ENCODE measurements at regions not wholly inside any gene's neighbourhood (a gene's known extent, or its start where the extent isn't known, plus 50 kb on each side); places are given as distances from the start of the nearest gene placed in this dataset.

DNA sequence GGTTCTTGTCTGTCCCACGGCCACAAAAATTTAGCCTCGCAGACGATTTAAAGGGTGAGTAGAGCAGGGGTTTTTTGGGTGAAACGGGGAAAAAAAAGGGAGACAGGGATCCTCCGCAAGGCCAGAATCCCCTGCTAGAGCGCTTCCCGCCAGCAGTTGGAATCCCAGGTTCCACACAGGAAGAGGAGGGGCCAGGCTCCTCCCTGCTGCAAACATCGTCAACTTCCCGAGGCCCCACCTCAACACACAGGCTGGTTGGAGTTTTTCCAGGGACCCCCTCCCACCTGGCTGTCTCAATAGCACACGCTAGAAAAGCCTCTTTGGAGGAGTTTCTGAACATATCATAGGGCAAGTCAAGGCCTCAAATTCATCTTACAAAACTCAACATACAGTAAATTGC is 112.7 kb downstream of the MTERF1 start:
- Histone ChIP-seq H3K27me3 (ENCODE audit: control insufficient read depth, insufficient read depth, low read length) (no peaks in the 10 kb centered on the region), H3K4me3 (ENCODE audit: low read depth, low read length) (no peak overlapping the region), H2AFZ (no peak overlapping the region), H3K9me3 (ENCODE audit: control insufficient read depth, low read length) (no peaks in the 10 kb centered on the region), H3K36me3 (ENCODE audit: control insufficient read depth, insufficient read depth, low read length) (no peaks in the 10 kb centered on the region), H3K4me1 (no peaks in the 10 kb centered on the region), H3K27ac (no peak overlapping the region), H3K79me2 (no peaks in the 10 kb centered on the region), H3K9ac (no peak overlapping the region), H3K4me2 (ENCODE audit: low read length) (no peak overlapping the region)
- TF ChIP-seq, protein P1, sequence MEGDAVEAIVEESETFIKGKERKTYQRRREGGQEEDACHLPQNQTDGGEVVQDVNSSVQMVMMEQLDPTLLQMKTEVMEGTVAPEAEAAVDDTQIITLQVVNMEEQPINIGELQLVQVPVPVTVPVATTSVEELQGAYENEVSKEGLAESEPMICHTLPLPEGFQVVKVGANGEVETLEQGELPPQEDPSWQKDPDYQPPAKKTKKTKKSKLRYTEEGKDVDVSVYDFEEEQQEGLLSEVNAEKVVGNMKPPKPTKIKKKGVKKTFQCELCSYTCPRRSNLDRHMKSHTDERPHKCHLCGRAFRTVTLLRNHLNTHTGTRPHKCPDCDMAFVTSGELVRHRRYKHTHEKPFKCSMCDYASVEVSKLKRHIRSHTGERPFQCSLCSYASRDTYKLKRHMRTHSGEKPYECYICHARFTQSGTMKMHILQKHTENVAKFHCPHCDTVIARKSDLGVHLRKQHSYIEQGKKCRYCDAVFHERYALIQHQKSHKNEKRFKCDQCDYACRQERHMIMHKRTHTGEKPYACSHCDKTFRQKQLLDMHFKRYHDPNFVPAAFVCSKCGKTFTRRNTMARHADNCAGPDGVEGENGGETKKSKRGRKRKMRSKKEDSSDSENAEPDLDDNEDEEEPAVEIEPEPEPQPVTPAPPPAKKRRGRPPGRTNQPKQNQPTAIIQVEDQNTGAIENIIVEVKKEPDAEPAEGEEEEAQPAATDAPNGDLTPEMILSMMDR (IDR thresholded peaks at IDR 0.05), result no peak

DNA sequence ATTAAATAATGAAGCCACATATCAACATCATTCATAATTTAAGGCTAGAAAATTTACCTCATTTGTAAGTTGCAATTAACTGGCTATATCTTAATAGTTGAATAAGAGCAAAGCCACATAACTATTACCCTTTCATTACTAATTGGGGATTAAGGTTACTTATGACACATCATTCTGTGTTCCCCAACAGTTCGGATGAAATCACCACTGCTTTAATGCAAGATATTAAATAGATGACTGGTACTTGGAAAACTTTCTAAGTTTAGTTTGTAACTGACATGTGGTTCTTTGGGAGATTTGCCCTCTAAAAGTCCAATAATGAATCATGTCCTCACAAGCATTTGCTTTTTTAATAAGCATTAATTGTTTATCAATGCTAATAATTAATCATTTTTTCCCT is 109.1 kb downstream of the MTERF1 start:
- Histone ChIP-seq H3K4me1 (no peaks in the 10 kb centered on the region), H3K27ac (no peak overlapping the region), H2AFZ (no peak overlapping the region), H3K36me3 (ENCODE audit: control insufficient read depth, insufficient read depth, low read length) (no peaks in the 10 kb centered on the region), H3K79me2 (no peaks in the 10 kb centered on the region), H3K9ac (no peak overlapping the region), H3K4me2 (ENCODE audit: low read length) (no peak overlapping the region), H3K4me3 (ENCODE audit: low read depth, low read length) (no peak overlapping the region), H3K27me3 (ENCODE audit: control insufficient read depth, insufficient read depth, low read length) (no peaks in the 10 kb centered on the region), H3K9me3 (ENCODE audit: control insufficient read depth, low read length) (no peaks in the 10 kb centered on the region)
- TF ChIP-seq, protein P1 (IDR thresholded peaks at IDR 0.05), result no peak

DNA sequence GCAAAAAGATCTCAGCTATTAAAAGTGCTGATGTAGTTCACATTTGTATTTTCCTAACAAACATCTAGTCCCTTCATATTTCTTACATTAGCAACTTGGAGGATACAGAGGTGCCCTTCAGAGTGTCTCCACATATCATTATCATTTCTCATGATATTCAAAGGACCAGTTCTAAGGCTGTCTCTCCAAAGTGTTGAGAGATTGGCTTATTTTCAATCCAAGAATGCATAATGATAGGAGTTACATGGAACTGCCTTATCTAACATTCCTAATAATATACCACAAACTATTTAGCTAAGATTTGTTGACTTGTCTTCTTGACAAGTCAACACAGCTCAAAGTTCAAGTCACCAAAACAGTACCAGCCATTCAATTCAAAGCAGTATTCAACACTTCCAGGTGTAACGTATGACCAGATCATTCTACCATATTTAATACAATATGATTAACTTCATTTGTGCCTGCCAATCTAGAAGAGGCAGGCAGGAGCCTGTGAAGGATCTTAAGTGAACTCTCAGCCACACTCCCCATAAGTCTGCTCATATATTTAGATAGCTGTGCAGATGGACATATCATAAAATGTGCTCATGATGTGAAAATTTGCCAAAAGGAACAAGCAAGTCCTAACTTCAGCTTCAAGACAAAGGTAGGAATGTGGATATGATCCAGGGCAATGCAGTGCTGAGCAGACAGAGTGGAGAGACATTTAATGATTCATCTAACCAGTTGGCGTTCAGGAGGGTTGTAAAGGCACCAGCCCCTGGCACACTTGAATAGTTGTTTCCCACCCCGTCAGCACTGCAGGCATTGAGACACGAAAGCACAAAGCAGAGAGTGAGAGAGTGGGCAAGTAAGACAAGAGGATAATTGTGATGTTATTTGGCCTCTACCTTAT is 108.3 kb downstream of the MTERF1 start:
- TF ChIP-seq, protein P1 (IDR thresholded peaks at IDR 0.05), result no peak
- no peaks in the 10 kb centered on the region for H3K27me3 ChIP-seq (ENCODE audit: control insufficient read depth, insufficient read depth, low read length)
- H2AFZ ChIP-seq, result no peak overlapping the region

DNA sequence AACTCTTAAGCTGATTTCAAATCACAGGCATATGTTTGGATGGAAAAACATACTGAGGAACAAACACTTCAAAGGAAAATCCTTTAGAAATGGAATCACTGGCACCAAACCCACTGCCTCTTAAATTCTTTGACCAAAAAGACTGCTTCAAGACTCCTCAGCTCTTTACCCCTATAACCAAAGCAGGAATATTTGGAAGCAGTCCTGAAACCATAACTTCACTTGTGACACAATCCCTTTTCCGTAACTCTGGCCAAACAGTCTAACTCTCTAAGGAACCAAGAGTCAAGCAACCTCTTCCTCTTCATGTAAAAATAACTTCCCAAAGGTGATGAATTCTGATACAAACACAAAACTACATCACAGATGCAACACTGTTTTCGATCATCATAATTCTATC is 104.3 kb downstream of the MTERF1 start:
- no peaks in the 10 kb centered on the region for H3K27me3 ChIP-seq (ENCODE audit: control insufficient read depth, insufficient read depth, low read length)
- no peak overlapping the region for H3K9ac ChIP-seq
- H3K4me3 ChIP-seq (ENCODE audit: low read depth, low read length), result no peak overlapping the region
- no peak overlapping the region for H3K4me2 ChIP-seq (ENCODE audit: low read length)
- H3K36me3 ChIP-seq (ENCODE audit: control insufficient read depth, insufficient read depth, low read length), result no peaks in the 10 kb centered on the region
- no peaks in the 10 kb centered on the region for H3K4me1 ChIP-seq
- TF ChIP-seq, protein P1 (IDR thresholded peaks at IDR 0.05), result no peak
- no peaks in the 10 kb centered on the region for H3K9me3 ChIP-seq (ENCODE audit: control insufficient read depth, low read length)
- no peaks in the 10 kb centered on the region for H3K79me2 ChIP-seq
- H3K27ac ChIP-seq, result no peak overlapping the region
- H2AFZ ChIP-seq, result no peak overlapping the region

More for the DNA sequence above, 108.3 kb downstream of the MTERF1 start:
- Histone ChIP-seq H3K36me3 (ENCODE audit: control insufficient read depth, insufficient read depth, low read length) (no peaks in the 10 kb centered on the region), H3K4me2 (ENCODE audit: low read length) (no peak overlapping the region), H3K79me2 (no peaks in the 10 kb centered on the region), H3K27ac (no peak overlapping the region), H3K9me3 (ENCODE audit: control insufficient read depth, low read length) (no peaks in the 10 kb centered on the region), H3K4me1 (no peaks in the 10 kb centered on the region), H3K4me3 (ENCODE audit: low read depth, low read length) (no peak overlapping the region), H3K9ac (no peak overlapping the region)

DNA sequence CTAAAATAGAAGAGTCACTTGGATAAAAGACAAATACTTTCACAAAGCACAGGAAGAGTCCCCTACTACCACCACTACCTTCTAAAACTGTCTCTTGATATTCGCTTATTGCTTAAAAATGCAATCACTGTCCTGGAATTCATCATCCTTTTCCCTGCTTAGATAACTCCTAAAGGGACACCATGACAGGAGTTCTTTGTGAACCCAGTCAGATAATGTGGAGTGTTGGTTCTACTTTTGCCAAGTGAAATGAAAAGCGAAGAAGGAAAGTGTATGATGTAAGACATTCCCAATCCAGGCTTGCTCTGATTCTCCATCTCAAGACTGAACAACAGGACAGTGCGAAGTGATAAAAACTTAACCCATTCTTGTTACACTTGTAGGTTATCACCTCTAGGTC is 103.0 kb downstream of the MTERF1 start:
- TF ChIP-seq, protein P1 (IDR thresholded peaks at IDR 0.05), result no peak
- no peaks in the 10 kb centered on the region for H3K79me2 ChIP-seq
- no peaks in the 10 kb centered on the region for H3K36me3 ChIP-seq (ENCODE audit: control insufficient read depth, insufficient read depth, low read length)
- H3K27ac ChIP-seq, result no peak overlapping the region
- no peaks in the 10 kb centered on the region for H3K9me3 ChIP-seq (ENCODE audit: control insufficient read depth, low read length)
- no peak overlapping the region for H3K9ac ChIP-seq
- H3K4me3 ChIP-seq (ENCODE audit: low read depth, low read length), result no peak overlapping the region
- H2AFZ ChIP-seq, result no peak overlapping the region
- no peak overlapping the region for H3K4me2 ChIP-seq (ENCODE audit: low read length)
- no peaks in the 10 kb centered on the region for H3K4me1 ChIP-seq
- H3K27me3 ChIP-seq (ENCODE audit: control insufficient read depth, insufficient read depth, low read length), result no peaks in the 10 kb centered on the region
